ENCODE measurements at regions not wholly inside any gene's neighbourhood (a gene's known extent, or its start where the extent isn't known, plus 50 kb on each side); places are given as distances from the start of the nearest gene placed in this dataset.
"Not testable (repeated sequence)": the region's sequence is repeated elsewhere in the genome, so short reads cannot be mapped to it uniquely, and the experiment has no call there.

DNA sequence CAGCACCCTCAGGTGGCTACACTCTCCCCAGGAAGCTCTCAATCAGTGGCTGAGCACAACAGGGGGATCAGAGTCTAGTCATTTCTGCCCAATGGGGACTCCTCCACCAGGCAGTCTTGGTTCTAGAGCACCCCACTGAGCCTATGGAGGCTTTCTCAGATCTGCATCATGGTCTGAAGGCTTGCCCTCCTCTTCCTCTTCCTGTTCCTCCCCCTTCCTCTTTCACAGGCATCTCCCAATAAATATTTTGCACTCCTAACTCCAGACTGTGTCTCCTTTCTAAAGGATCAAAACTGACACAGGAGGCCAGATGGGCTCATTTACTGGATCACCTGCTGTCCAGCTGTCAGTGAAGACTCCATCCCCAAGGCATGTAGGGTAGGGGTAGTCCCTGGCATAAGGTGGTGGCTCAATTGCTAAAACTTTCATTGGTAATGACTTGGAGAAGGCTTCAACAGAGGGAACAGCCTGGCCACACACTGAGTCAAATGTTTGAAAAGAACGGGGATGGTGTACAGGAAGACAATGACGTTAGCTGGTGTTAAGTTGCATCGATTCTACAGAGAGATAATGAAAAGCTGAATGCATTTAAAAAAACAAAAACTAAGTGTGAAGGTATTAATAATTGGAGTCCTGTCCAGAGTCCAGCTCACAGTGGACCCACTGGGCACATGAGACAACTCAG, 84.2 kb upstream of the SLC2A1 start:
- no peak for DNase-seq (ENCODE audit: low spot score)

- no peak for DNase-seq (ENCODE audit: low spot score)
Observed at GRCh38 chr1:43042127-43042526, 83.5 kb upstream of the SLC2A1 start.

DNA sequence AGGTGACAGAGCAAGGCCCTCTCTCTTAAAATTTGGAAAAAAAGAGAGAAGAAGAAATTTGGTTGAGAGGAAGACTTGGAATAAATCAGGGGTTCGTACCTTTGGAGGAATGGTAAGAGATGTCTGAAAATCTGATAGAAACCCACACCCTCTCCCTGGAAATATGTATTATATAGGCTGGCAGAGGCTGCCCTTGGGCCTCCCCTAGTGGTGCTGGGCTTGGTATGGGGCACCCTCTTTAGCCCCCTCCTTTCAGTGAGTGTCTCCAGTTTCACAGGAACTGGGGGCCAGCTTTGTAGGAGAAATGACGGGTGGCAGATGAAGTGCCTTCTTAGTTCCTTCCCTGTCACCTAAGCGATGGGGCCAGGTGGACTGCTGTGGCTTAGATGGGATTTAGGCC, 82.9 kb upstream of the SLC2A1 start:
- no peak for DNase-seq (ENCODE audit: low spot score)

GRCh38 chr1:43039228-43040055, 80.8 kb upstream of the SLC2A1 start:
- no peak for DNase-seq (ENCODE audit: low spot score)

DNA sequence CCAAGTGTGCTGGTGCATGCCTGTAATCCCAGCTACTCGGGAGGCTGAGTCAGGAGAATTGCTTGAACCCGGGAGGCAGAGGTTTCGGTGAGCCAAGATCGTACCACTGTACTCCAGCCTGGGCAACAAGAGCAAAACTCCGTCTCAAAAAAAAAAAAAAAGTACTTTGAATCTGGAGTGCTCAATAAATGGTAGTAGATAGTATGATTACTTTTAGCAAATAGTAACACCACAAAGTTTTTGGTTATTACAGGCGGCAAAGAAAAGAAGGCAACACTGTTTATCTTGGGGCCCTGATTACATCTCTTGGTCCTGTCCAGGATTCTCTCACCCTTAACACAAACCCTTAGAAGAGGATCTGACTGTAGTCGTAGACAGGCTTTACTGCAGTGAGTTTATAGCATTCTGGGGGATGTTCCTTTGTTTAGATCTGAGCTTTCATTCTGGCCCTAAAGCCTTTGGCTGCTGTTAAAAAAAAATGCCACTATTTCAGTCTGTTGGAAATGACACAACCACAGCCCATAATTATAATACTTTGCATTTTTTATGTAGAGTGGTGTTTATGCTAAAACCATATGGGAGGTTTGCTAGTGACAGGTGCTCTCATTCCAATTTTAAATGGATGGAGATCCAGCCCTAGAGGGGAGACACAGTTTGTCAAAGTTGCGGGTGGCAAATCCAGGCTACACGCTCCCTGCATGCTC, 79.7 kb upstream of the SLC2A1 start:
- no peak for DNase-seq (ENCODE audit: low spot score)

DNA sequence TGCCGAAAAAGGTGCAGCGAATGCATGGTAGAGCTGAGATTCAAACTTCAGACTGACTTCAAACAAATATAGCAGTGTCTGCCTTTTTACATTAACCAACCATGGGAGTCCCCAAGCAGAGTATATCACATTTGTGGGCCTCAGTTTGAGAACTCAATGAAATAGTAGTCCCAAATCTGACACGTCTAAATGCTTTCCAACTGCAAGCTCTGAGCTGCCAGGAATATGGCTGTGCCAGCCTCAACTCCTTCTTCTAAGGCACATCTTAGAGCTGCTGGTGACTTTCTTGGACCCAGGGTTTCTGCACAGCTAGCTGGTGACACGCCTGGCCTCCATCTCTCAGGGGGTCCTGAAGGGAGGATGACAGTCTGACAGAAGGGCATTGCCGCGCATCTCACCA, 78.8 kb upstream of the SLC2A1 start:
- DNase-seq (ENCODE audit: low spot score) = no peak

DNA sequence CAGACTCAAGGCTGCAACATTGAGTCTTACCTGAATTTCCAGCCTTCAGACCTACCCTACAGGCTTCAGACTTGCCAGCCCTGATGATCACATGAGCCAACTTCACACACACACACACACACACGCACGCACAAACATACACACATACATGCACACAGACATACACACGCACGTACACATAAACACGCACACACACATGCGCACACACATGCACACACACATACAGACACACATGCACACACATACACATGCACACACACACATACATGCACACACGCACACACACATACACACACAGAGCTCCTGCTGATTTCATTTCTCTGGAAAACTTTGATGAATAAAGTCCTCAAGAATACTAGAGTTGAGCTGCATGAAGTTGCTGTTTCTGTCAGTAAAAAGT, 78.3 kb upstream of the SLC2A1 start:
- DNase-seq (ENCODE audit: low spot score) = no peak

GRCh38 chr1:43035821-43036741, 77.4 kb upstream of the SLC2A1 start:
- peak; percentile 75 for DNase-seq (ENCODE audit: low spot score)

- DNase-seq (ENCODE audit: low spot score) = no peak
Observed at GRCh38 chr1:43034778-43035177, 76.1 kb upstream of the SLC2A1 start.

GRCh38 chr1:43034195-43034658, 75.6 kb upstream of the SLC2A1 start:
- DNase-seq (ENCODE audit: low spot score) = no peak

GRCh38 chr1:43031316-43032203, 72.9 kb upstream of the SLC2A1 start:
- DNase-seq (ENCODE audit: low spot score) = no peak

DNA sequence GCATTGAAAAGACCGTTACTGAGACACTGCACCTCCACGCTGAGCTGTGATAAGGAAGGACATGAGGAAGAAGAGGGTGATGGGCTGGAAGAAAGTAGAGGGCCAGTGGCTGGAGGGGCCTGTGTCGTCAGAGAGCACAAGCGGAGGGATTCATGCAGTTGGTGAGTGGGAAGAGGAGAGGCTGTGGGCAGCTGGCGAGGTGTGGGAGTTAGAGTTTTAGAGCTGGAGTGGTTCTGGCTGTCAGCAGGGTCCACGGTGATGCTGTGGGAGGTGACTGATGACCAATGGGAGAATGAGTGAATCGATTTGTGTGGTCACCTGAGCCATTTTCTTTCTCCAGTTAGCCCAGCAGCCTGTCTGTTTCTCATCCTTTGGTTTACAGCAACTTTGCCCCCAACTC, 66.2 kb upstream of the SLC2A1 start:
- DNase-seq (ENCODE audit: low spot score) = no peak

- DNase-seq (ENCODE audit: low spot score) = no peak
Observed at GRCh38 chr1:43021547-43022474, 63.1 kb upstream of the SLC2A1 start.

DNA sequence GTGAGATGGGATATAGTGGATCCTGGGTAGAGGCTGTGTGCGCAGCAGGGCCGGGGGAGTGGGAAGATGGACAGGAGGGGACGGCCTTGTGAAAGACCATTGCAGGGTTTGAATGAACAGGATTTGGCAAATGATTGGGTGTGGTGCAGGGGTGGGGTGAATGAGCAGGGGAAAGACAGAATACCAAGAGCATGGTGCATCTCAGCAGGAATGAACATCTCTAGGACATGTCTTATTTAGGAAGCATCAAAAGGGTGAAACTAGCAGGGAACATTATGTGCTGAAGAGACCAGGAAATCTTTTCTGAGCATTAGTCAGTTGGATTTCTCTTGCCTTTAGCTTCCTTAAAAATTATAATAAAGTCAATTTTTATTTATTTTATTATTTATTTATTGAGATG, 60.6 kb upstream of the SLC2A1 start:
- DNase-seq (ENCODE audit: low spot score) = no peak

DNA sequence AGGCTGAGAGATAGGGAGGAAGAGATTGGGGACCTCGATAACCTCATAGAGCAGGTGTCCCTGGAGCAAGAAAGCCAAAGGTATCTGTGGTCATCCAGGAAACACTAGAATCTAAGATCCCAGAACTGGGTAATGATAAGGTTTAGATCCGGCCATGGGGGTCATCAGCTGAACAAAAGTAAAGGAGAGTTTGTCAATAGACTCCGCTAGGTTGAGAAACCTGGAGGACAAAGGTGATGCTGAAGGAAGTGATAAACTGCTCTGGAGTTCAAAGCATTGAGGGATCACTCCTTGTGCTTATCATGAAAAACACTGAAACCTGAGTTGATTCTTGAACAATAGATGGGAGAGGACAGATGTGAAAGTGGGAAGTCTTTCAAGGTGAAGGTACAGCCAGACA, 59.5 kb upstream of the SLC2A1 start:
- no peak for DNase-seq (ENCODE audit: low spot score)

- no peak for DNase-seq (ENCODE audit: low spot score)
Observed at GRCh38 chr1:43015269-43015668, 56.6 kb upstream of the SLC2A1 start.

GRCh38 chr1:43014579-43014978, 55.9 kb upstream of the SLC2A1 start:
- DNase-seq (ENCODE audit: low spot score) = not testable (repeated sequence)

- no peak for DNase-seq (ENCODE audit: low spot score)
Observed at GRCh38 chr1:43011020-43011419, 52.4 kb upstream of the SLC2A1 start.

- DNase-seq (ENCODE audit: low spot score) = no peak
Observed at GRCh38 chr1:43009274-43009673, 50.6 kb upstream of the SLC2A1 start.

Measured in ecto neural progenitor cell (in vitro differentiated cells).